ENCODE measurements at regions not wholly inside any gene's neighbourhood (a gene's known extent, or its start where the extent isn't known, plus 50 kb on each side); places are given as distances from the start of the nearest gene placed in this dataset.

DNA sequence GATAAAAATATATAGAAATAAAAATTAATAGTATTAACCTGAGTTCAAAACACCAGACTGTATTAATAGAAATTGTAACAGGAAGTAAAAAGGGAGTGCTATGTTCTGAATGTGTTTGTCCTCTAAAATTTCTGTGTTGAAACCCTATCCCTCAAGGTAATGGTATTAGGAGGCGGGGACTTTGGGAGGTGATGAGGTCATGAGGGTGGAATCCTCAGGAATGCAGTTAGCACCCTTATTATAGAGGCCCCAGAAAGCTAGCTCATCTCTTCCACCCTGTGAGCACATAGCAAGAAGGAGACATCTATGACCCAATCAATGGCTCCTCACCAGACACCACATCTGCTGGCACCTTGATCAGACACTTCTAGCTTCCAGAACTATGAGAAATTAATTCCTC, 124.5 kb downstream of the CMPK2 start:
- ChIA-PET POLR2A (no interaction called here), CTCF (no interaction called here)
- no peaks in the 10 kb centered on the region for H3K27me3 ChIP-seq (ENCODE audit: control insufficient read depth, insufficient read depth, low read length)

DNA sequence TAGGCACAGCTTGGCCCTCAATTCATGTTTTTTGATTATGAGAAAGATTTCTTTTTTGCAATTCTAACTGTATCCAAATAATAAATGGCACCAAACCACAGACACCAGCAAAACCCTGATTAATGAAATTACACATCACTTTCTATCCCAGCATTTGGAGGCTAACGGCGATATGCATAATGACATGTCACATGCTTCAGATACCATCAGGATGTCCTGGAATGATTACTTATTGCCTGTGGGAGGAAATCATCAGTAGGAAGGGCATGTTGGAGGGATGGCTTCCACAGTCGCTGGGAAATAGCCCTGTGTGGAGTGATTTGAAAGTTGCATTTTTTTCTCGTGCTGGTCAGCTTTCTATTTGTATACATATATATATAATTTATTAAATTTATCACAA, 121.7 kb downstream of the CMPK2 start:
- CTCF ChIA-PET = no interaction called here
- POLR2A ChIA-PET = no interaction called here

More for the DNA sequence above, 124.5 kb downstream of the CMPK2 start:
- Histone ChIP-seq H3K36me3 (ENCODE audit: control insufficient read depth, insufficient read depth, low read length) (no peaks in the 10 kb centered on the region), H3K4me3 (ENCODE audit: low read depth, low read length) (no peak overlapping the region)
- TF ChIP-seq, protein P1, sequence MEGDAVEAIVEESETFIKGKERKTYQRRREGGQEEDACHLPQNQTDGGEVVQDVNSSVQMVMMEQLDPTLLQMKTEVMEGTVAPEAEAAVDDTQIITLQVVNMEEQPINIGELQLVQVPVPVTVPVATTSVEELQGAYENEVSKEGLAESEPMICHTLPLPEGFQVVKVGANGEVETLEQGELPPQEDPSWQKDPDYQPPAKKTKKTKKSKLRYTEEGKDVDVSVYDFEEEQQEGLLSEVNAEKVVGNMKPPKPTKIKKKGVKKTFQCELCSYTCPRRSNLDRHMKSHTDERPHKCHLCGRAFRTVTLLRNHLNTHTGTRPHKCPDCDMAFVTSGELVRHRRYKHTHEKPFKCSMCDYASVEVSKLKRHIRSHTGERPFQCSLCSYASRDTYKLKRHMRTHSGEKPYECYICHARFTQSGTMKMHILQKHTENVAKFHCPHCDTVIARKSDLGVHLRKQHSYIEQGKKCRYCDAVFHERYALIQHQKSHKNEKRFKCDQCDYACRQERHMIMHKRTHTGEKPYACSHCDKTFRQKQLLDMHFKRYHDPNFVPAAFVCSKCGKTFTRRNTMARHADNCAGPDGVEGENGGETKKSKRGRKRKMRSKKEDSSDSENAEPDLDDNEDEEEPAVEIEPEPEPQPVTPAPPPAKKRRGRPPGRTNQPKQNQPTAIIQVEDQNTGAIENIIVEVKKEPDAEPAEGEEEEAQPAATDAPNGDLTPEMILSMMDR (IDR thresholded peaks at IDR 0.05; ENCODE audit: insufficient read depth, low read depth, low read length) = no peak
- no peak for DNase-seq (ENCODE audit: low read depth)

DNA sequence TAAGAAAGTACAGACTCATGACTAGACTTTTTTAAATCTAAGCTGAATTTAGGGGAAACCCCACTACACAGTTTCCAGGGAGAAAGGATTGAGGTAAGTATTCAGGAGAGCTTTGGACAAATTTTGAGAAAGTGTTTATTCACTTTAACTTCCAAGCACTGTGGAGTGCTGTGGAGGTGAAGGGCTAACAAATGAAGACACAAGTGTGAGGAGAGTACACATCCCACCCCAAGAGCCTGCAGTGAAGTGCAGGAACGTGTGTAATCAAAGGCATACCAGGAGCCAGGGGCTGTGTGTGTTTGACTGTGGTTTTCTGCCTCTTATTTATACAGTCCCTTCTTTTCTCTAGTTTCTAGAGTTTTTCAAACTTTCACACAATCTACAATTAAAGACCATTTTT, 118.3 kb downstream of the CMPK2 start:
- H3K4me3 ChIP-seq (ENCODE audit: low read depth, low read length) = no peak overlapping the region
- H3K27me3 ChIP-seq (ENCODE audit: control insufficient read depth, insufficient read depth, low read length) = no peaks in the 10 kb centered on the region
- ChIA-PET POLR2A (interaction anchor here (0.6 kb wide), 1 partner anchor 61 kb away, joined by 4 read pairs; no protein-coding TSS in a partner anchor), CTCF (no interaction called here)
- TF ChIP-seq, protein P1 (IDR thresholded peaks at IDR 0.05; ENCODE audit: insufficient read depth, low read depth, low read length) = no peak
- H3K36me3 ChIP-seq (ENCODE audit: control insufficient read depth, insufficient read depth, low read length) = no peaks in the 10 kb centered on the region
- DNase-seq (ENCODE audit: low read depth) = no peak

More for the DNA sequence above, 121.7 kb downstream of the CMPK2 start:
- TF ChIP-seq, protein P1 (IDR thresholded peaks at IDR 0.05; ENCODE audit: insufficient read depth, low read depth, low read length) = no peak
- no peak for DNase-seq (ENCODE audit: low read depth)
- no peaks in the 10 kb centered on the region for H3K27me3 ChIP-seq (ENCODE audit: control insufficient read depth, insufficient read depth, low read length)
- no peaks in the 10 kb centered on the region for H3K36me3 ChIP-seq (ENCODE audit: control insufficient read depth, insufficient read depth, low read length)
- H3K4me3 ChIP-seq (ENCODE audit: low read depth, low read length) = no peak overlapping the region

DNA sequence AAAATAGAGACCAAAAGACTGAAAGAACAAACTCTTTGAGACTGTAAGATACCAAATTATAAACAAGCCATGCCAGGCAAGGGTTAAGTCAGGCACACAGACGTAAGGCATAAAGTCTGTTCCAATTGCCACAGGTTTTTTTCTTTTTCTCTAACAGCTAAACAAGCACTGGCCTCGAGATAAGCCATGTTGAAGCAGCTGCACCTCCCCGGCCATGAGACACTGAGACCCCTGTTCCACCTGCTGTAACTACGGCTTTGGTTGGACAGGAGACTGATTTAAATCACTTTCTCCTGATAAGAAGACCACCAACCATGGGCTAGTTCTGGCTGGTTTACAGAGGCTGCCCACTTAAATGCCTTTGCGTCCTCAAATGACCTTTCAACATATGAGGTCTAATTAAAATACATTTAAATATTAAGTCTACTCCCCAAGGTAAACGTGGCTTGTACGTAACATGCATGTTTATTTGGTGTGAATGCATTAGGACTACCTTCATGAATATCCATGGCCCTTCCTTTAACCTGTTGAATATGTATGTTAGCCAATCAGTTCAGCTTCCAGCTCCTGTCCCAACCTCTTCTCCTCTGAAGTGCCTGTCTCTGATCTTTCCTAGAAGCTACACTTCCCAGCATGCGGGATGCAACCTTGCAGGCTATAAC, 117.2 kb downstream of the CMPK2 start:
- H3K36me3 ChIP-seq (ENCODE audit: control insufficient read depth, insufficient read depth, low read length) = no peaks in the 10 kb centered on the region
- no peak for DNase-seq (ENCODE audit: low read depth)
- TF ChIP-seq, protein P1 (IDR thresholded peaks at IDR 0.05; ENCODE audit: insufficient read depth, low read depth, low read length) = no peak
- ChIA-PET POLR2A (no interaction called here), CTCF (interaction anchor here (1.6 kb wide), 1 partner anchor 85 kb away, joined by 3 read pairs; no protein-coding TSS in a partner anchor)
- H3K4me3 ChIP-seq (ENCODE audit: low read depth, low read length) = no peak overlapping the region
- H3K27me3 ChIP-seq (ENCODE audit: control insufficient read depth, insufficient read depth, low read length) = no peaks in the 10 kb centered on the region

DNA sequence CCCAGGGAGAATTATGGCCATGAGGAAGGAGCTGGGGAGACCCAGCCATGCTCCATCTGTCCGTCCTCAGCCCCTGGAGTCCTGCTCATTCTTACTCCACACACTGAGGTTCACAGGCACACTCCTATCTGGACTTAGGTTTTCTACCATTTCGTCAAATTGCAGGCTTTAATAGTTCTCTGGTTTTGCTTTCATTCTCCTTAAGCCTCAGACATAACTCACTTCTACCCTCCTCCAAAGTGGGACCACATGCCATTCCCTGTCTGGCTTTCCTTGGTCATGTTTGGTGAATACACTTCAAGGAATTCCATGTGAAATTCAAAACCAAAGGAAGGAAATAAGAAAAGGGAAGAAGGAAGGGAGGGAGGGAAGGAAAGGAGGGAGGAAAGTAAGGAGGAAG, 115.7 kb downstream of the CMPK2 start:
- TF ChIP-seq, protein P1 (IDR thresholded peaks at IDR 0.05; ENCODE audit: insufficient read depth, low read depth, low read length) = no peak
- DNase-seq (ENCODE audit: low read depth) = no peak
- POLR2A ChIA-PET = no interaction called here
- CTCF ChIA-PET = interaction anchor here (1.6 kb wide), 1 partner anchor 86 kb away, joined by 3 read pairs; no protein-coding TSS in a partner anchor
- H3K27me3 ChIP-seq (ENCODE audit: control insufficient read depth, insufficient read depth, low read length) = no peaks in the 10 kb centered on the region
- H3K36me3 ChIP-seq (ENCODE audit: control insufficient read depth, insufficient read depth, low read length) = no peaks in the 10 kb centered on the region
- no peak overlapping the region for H3K4me3 ChIP-seq (ENCODE audit: low read depth, low read length)
